Astrocyte (in vitro differentiated cells and primary cell): ENCODE measurements at regions not wholly inside any gene's neighbourhood (a gene's known extent, or its start where the extent isn't known, plus 50 kb on each side); places are given as distances from the start of the nearest gene placed in this dataset.

Experiments
- CTCF ChIP-seq: IDR thresholded peaks from 2 replicates; pipeline ENCODE4 v1.5.1; 2011; ENCODE audit warnings: low read depth, mild to moderate bottlenecking, inconsistent platforms, low read length, moderate library complexity; ENCODE audit not compliant: insufficient read depth
- EZH2 ChIP-seq: IDR thresholded peaks from 2 replicates; pipeline ENCODE4 v1.6.1; 2012; ENCODE audit warnings: mild to moderate bottlenecking, low read length, inconsistent platforms; ENCODE audit not compliant: insufficient read depth

- no peak for TF ChIP-seq CTCF
- no peak for TF ChIP-seq EZH2
Observed at GRCh38 chr1:67630438-67631045, 54.5 kb upstream of the GADD45A start.
